Sigmoid colon (tissue), 4 donors: ENCODE measurements at regions not wholly inside any gene's neighbourhood (a gene's known extent, or its start where the extent isn't known, plus 50 kb on each side); places are given as distances from the start of the nearest gene placed in this dataset.

ENCODE experiments used
- CTCF ChIP-seq, 4 experiments: fragments of 450-650 bp in 3 of 4; fragments of 200-600 bp in 1 of 4; IDR thresholded peaks; one replicate each; pipeline ENCODE4 v1.5.1; 2016 to 2019; ENCODE audit warnings: antibody characterized with exemption in 4 of 4, mild to moderate bottlenecking in 3 of 4, moderate library complexity in 2 of 4
- EP300 ChIP-seq, 4 donors: sonication (generic); formaldehyde crosslinking; IDR thresholded peaks; one replicate each; pipeline ENCODE4 v1.6.1; 2017; ENCODE audit warnings: antibody characterized with exemption in 4 of 4
- POLR2A ChIP-seq, 2 donors: fragments of 450-650 bp; IDR thresholded peaks; one replicate each; pipeline ENCODE4 v1.6.1; 2016; ENCODE audit warnings: antibody characterized with exemption in 2 of 2, mild to moderate bottlenecking in 2 of 2, moderate library complexity in 2 of 2
- POLR2AphosphoS5 ChIP-seq, 4 donors: sonication (generic); formaldehyde crosslinking; IDR thresholded peaks; one replicate each; pipeline ENCODE4 v1.6.1; 2017; ENCODE audit warnings: antibody characterized with exemption in 4 of 4

GRCh38 chr5:31100047-31100575, 93.4 kb upstream of the CDH6 start:
- TF ChIP-seq CTCF (IDR thresholded peaks at IDR 0.05) (no peak), POLR2A (IDR thresholded peaks at IDR 0.05) (no peak), POLR2AphosphoS5 (IDR thresholded peaks at IDR 0.05) (no peak), EP300 (IDR thresholded peaks at IDR 0.05) (no peak)
